ENCODE measurements at regions not wholly inside any gene's neighbourhood (a gene's known extent, or its start where the extent isn't known, plus 50 kb on each side); places are given as distances from the start of the nearest gene placed in this dataset.
A peak's percentile ranks its signal among the peaks of the same experiment; 100 is the strongest.

DNA sequence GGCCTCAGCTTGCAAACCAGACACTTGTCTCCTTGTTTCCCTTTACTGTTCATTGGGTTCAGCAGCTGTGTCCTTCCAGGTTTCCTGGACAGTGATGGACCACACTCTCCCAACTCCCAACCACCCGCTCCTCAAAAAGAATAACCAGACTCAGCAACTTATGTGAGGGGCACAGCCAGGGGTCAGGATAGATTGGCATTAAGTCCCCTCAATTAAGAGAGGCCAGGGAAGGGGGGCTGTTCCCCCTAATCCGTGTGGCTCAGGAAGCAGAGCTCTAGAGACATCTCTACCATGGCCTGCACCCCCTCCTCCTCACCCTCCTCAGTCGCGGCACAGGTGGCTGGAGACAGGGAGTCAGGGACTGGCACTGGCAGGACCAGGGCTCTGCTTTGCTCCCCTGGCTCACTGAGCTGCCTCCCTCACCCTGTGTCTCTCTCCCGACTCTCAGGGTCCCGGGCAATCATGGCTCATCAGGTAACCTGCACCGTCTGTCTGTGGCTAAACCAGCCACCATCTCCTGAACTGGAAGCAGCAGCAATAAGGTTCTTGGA lies 111.7 kb downstream of the ZNF280B start:
- no peak for TF ChIP-seq RARB (CRISPR knock-in tag; IDR thresholded peaks at IDR 0.05)
- TF ChIP-seq ZNF8 (CRISPR knock-in tag; IDR thresholded peaks at IDR 0.05): no peak
- no peak for TF ChIP-seq PPARA (CRISPR knock-in tag; IDR thresholded peaks at IDR 0.05; ENCODE audit: borderline replicate concordance)
- TF ChIP-seq ZNF565 (CRISPR knock-in tag; conservative IDR thresholded peaks at IDR 0.05; ENCODE audit: low read depth): no peak
- TF ChIP-seq GLIS3 (CRISPR knock-in tag; IDR thresholded peaks at IDR 0.05): no peak
- TF ChIP-seq, protein P1, sequence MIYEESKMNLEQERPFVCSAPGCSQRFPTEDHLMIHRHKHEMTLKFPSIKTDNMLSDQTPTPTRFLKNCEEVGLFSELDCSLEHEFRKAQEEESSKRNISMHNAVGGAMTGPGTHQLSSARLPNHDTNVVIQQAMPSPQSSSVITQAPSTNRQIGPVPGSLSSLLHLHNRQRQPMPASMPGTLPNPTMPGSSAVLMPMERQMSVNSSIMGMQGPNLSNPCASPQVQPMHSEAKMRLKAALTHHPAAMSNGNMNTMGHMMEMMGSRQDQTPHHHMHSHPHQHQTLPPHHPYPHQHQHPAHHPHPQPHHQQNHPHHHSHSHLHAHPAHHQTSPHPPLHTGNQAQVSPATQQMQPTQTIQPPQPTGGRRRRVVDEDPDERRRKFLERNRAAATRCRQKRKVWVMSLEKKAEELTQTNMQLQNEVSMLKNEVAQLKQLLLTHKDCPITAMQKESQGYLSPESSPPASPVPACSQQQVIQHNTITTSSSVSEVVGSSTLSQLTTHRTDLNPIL (CRISPR knock-in tag; IDR thresholded peaks at IDR 0.05; ENCODE audit: low read depth): no peak
- TF ChIP-seq, protein P2, sequence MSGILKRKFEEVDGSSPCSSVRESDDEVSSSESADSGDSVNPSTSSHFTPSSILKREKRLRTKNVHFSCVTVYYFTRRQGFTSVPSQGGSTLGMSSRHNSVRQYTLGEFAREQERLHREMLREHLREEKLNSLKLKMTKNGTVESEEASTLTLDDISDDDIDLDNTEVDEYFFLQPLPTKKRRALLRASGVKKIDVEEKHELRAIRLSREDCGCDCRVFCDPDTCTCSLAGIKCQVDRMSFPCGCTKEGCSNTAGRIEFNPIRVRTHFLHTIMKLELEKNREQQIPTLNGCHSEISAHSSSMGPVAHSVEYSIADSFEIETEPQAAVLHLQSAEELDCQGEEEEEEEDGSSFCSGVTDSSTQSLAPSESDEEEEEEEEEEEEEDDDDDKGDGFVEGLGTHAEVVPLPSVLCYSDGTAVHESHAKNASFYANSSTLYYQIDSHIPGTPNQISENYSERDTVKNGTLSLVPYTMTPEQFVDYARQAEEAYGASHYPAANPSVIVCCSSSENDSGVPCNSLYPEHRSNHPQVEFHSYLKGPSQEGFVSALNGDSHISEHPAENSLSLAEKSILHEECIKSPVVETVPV (CRISPR knock-in tag; IDR thresholded peaks at IDR 0.05): no peak
- TF ChIP-seq TCF4 (CRISPR knock-in tag; IDR thresholded peaks at IDR 0.05; ENCODE audit: borderline replicate concordance): no peak
- no peak for TF ChIP-seq ARNTL (CRISPR knock-in tag; IDR thresholded peaks at IDR 0.05; ENCODE audit: borderline replicate concordance, low read depth)
- no peak for TF ChIP-seq ZFP3 (CRISPR knock-in tag; IDR thresholded peaks at IDR 0.05)
- no peak for TF ChIP-seq TOX (CRISPR knock-in tag; IDR thresholded peaks at IDR 0.05; ENCODE audit: borderline replicate concordance)
- TF ChIP-seq, protein P3, sequence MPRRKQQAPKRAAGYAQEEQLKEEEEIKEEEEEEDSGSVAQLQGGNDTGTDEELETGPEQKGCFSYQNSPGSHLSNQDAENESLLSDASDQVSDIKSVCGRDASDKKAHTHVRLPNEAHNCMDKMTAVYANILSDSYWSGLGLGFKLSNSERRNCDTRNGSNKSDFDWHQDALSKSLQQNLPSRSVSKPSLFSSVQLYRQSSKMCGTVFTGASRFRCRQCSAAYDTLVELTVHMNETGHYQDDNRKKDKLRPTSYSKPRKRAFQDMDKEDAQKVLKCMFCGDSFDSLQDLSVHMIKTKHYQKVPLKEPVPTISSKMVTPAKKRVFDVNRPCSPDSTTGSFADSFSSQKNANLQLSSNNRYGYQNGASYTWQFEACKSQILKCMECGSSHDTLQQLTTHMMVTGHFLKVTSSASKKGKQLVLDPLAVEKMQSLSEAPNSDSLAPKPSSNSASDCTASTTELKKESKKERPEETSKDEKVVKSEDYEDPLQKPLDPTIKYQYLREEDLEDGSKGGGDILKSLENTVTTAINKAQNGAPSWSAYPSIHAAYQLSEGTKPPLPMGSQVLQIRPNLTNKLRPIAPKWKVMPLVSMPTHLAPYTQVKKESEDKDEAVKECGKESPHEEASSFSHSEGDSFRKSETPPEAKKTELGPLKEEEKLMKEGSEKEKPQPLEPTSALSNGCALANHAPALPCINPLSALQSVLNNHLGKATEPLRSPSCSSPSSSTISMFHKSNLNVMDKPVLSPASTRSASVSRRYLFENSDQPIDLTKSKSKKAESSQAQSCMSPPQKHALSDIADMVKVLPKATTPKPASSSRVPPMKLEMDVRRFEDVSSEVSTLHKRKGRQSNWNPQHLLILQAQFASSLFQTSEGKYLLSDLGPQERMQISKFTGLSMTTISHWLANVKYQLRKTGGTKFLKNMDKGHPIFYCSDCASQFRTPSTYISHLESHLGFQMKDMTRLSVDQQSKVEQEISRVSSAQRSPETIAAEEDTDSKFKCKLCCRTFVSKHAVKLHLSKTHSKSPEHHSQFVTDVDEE (CRISPR knock-in tag; IDR thresholded peaks at IDR 0.05): no peak
- ATAC-seq: no peak; the same call in 2 of the 3 replicates

DNA sequence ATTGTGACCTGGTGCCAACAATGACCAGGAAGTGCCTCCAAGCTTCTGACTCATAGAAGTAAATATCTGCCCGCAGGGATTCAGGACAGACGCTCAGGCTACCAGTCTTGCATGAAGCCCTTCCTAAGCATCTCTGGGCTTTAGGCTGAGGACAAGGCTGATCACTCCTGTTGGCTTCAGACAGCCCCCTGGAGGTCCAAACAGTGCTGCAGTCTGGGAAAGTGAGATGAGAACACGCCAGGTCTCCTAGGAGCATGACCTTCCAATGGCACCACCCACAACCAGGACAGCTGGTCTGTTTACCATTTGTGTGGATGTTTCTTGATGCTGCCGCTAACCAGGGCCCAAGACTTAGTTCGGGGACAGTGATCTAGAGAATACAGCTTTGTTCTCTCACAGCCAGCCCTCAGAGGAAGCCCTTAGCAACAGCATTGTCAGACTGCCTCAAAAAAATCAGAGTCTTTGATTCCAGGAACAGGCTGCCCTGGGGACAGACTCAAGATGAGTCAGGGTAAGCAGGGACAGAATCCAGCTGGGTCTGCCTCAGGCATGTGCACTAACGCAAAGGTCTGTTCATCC lies 111.2 kb downstream of the ZNF280B start:
- ATAC-seq: peak; percentile 40; the same call in 2 of the 3 replicates
- TF ChIP-seq TCF4 (CRISPR knock-in tag; IDR thresholded peaks at IDR 0.05; ENCODE audit: borderline replicate concordance) (no peak), TOX (CRISPR knock-in tag; IDR thresholded peaks at IDR 0.05; ENCODE audit: borderline replicate concordance) (no peak), ISL1 (CRISPR knock-in tag; IDR thresholded peaks at IDR 0.05) (no peak), SNAI2 (CRISPR knock-in tag; IDR thresholded peaks at IDR 0.05) (no peak), ZC3H10 (CRISPR knock-in tag; IDR thresholded peaks at IDR 0.05) (no peak), OSR1 (CRISPR knock-in tag; IDR thresholded peaks at IDR 0.05) (no peak)
- TF ChIP-seq, protein P1 (CRISPR knock-in tag; IDR thresholded peaks at IDR 0.05; ENCODE audit: low read depth): no peak

DNA sequence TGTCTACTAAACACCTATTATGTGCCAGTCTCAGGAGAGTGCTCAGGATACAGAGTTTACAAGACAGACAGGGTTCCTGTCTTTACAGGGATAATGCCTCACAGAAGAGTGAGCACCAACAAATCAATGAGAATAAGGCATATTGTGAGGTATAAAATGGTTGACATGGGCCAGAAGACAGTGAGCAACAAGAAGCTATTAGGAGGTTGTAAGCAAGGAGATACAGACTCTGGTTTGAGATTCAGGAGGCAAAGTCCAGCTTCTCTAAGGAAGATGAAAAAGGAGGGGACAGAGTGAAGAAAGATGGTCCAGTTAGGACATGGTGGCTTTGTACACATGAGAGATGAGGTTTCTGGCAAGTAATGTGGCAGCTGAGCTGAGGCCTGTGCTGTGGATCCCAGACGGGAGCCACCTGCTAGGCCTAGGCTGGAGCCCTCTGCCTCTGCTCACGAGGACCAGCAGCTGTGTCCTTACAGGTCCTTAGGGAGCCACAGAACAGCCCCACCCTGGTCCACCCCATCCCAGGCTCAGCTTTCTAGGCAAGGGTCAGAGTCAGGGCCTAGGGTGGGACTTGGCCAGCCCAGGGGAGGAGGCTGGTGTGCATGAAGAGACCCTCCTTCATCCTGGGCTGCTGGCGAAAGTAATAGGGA lies 110.5 kb downstream of the ZNF280B start:
- TF ChIP-seq ZNF8 (CRISPR knock-in tag; IDR thresholded peaks at IDR 0.05) (no peak), ZNF565 (CRISPR knock-in tag; conservative IDR thresholded peaks at IDR 0.05; ENCODE audit: low read depth) (no peak), GLIS3 (CRISPR knock-in tag; IDR thresholded peaks at IDR 0.05) (no peak), SNAI2 (CRISPR knock-in tag; IDR thresholded peaks at IDR 0.05) (no peak), TOX (CRISPR knock-in tag; IDR thresholded peaks at IDR 0.05; ENCODE audit: borderline replicate concordance) (no peak), ZC3H10 (CRISPR knock-in tag; IDR thresholded peaks at IDR 0.05) (no peak), ZNF70 (CRISPR knock-in tag; IDR thresholded peaks at IDR 0.05) (no peak), ESRRG (CRISPR knock-in tag; IDR thresholded peaks at IDR 0.05) (no peak), BACH2 (CRISPR knock-in tag; IDR thresholded peaks at IDR 0.05; ENCODE audit: borderline replicate concordance) (no peak)
- TF ChIP-seq, protein P4, sequence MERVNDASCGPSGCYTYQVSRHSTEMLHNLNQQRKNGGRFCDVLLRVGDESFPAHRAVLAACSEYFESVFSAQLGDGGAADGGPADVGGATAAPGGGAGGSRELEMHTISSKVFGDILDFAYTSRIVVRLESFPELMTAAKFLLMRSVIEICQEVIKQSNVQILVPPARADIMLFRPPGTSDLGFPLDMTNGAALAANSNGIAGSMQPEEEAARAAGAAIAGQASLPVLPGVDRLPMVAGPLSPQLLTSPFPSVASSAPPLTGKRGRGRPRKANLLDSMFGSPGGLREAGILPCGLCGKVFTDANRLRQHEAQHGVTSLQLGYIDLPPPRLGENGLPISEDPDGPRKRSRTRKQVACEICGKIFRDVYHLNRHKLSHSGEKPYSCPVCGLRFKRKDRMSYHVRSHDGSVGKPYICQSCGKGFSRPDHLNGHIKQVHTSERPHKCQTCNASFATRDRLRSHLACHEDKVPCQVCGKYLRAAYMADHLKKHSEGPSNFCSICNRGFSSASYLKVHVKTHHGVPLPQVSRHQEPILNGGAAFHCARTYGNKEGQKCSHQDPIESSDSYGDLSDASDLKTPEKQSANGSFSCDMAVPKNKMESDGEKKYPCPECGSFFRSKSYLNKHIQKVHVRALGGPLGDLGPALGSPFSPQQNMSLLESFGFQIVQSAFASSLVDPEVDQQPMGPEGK (CRISPR knock-in tag; IDR thresholded peaks at IDR 0.05; ENCODE audit: borderline replicate concordance): no peak
- TF ChIP-seq, protein P1 (CRISPR knock-in tag; IDR thresholded peaks at IDR 0.05; ENCODE audit: low read depth): no peak
- TF ChIP-seq, protein P5, sequence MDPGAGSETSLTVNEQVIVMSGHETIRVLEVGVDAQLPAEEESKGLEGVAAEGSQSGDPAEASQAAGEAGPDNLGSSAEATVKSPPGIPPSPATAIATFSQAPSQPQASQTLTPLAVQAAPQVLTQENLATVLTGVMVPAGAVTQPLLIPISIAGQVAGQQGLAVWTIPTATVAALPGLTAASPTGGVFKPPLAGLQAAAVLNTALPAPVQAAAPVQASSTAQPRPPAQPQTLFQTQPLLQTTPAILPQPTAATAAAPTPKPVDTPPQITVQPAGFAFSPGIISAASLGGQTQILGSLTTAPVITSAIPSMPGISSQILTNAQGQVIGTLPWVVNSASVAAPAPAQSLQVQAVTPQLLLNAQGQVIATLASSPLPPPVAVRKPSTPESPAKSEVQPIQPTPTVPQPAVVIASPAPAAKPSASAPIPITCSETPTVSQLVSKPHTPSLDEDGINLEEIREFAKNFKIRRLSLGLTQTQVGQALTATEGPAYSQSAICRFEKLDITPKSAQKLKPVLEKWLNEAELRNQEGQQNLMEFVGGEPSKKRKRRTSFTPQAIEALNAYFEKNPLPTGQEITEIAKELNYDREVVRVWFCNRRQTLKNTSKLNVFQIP (CRISPR knock-in tag; IDR thresholded peaks at IDR 0.05; ENCODE audit: borderline replicate concordance, low read depth): no peak
- no peak for ATAC-seq
